SK-N-SH treated with all-trans-retinoic acid at 6 μM for 48 hours (cell line): ENCODE measurements at regions not wholly inside any gene's neighbourhood (a gene's known extent, or its start where the extent isn't known, plus 50 kb on each side); places are given as distances from the start of the nearest gene placed in this dataset.

Source experiments
- ARNTL ChIP-seq: fragments of 450-650 bp; formaldehyde crosslinking; IDR thresholded peaks from 2 replicates; pipeline ENCODE4 v1.5.0; 2020; ENCODE audit warnings: low read depth, mild to moderate bottlenecking, moderate library complexity, borderline replicate concordance
- TOX ChIP-seq: fragments of 250-450 bp; sonication (Bioruptor Pico); IDR thresholded peaks from 2 replicates; pipeline ENCODE4 v1.8.0; 2021; ENCODE audit warnings: mild to moderate bottlenecking, moderate library complexity, borderline replicate concordance

- TF ChIP-seq ARNTL (no peak), TOX (CRISPR knock-in tag) (no peak)
Observed at GRCh38 chr5:138692370-138692769, 60.9 kb upstream of the CTNNA1 start.
